Small intestine (tissue), 7 donors: ENCODE measurements at regions not wholly inside any gene's neighbourhood (a gene's known extent, or its start where the extent isn't known, plus 50 kb on each side); places are given as distances from the start of the nearest gene placed in this dataset.

Experiments used
- DNase-seq, 2 donors: peaks; one replicate each; pipeline versions ENCODE4 v3.0.0 to v3.0.0-alpha.2; 2013
- FAIRE-seq: peaks from 2 replicates; lab custom pipeline; 2012; peaks lifted over from hg19 to GRCh38; lab: Jason Lieb, UNC
- H3K27ac ChIP-seq, 3 donors: one replicate each; pipeline ENCODE4 v1.5.1; 2013; ENCODE audit warnings: low read length in 2 of 3, mild to moderate bottlenecking in 2 of 3, control low read depth in 1 of 3, inconsistent platforms in 1 of 3, low read depth in 1 of 3, moderate library complexity in 1 of 3
- H3K27me3 ChIP-seq, 3 donors: one replicate each; pipeline ENCODE4 v1.6.1; 2013; ENCODE audit warnings: low read length in 3 of 3, inconsistent platforms in 1 of 3; ENCODE audit not compliant: control insufficient read depth in 3 of 3, insufficient read depth in 3 of 3
- H3K36me3 ChIP-seq, 3 donors: one replicate each; pipeline ENCODE4 v1.6.1; 2013; ENCODE audit warnings: low read length in 3 of 3, inconsistent platforms in 1 of 3, low read depth in 1 of 3, mild to moderate bottlenecking in 1 of 3, moderate library complexity in 1 of 3; ENCODE audit not compliant: control insufficient read depth in 3 of 3, insufficient read depth in 2 of 3
- H3K4me1 ChIP-seq, 3 donors: one replicate each; pipeline ENCODE4 v1.6.1; 2013; ENCODE audit warnings: low read length in 2 of 3, inconsistent platforms in 1 of 3, low read depth in 1 of 3, mild to moderate bottlenecking in 1 of 3, moderate library complexity in 1 of 3; ENCODE audit not compliant: control insufficient read depth in 3 of 3, insufficient read depth in 2 of 3
- H3K4me3 ChIP-seq, 3 donors: one replicate each; pipeline ENCODE4 v1.5.1; 2013; ENCODE audit warnings: low read length in 3 of 3, control low read depth in 1 of 3, inconsistent platforms in 1 of 3, low read depth in 1 of 3, mild to moderate bottlenecking in 1 of 3, moderate library complexity in 1 of 3
- H3K9me3 ChIP-seq, 2 donors: one replicate each; pipeline ENCODE4 v1.6.1; 2013; ENCODE audit warnings: low read depth in 1 of 2, low read length in 1 of 2; ENCODE audit not compliant: control insufficient read depth in 2 of 2, insufficient read depth in 1 of 2
- WGBS, 3 donors: extraction: QIAGEN DNeasy Blood & Tissue Kit; methylation state at CpG; one replicate each; pipeline ENCODE4 v1.1.7; 2013; 5-methylcytosine and 5-hydroxymethylcytosine counted together
- donor health status: healthy with polysubstance abuse.
- donor health status: control.
- donor health status: control.
- donor health status: Bipolar disorder and iron deficiency.
- donor health status: healthy.

- no peaks in the 10 kb centered on the region for H3K27me3 ChIP-seq
- FAIRE-seq (no peak), DNase-seq (no peak)
- 73 to 88% (median 85%) methylated on average over 4 of the region's 4 CpGs for WGBS, 3 donors
- no peak overlapping the region for H3K27ac ChIP-seq
- no peaks in the 10 kb centered on the region for H3K36me3 ChIP-seq
- no peaks in the 10 kb centered on the region for H3K4me1 ChIP-seq
- no peak overlapping the region for H3K4me3 ChIP-seq
- peaks cover 0 to 5% of the 10 kb centered on the region in 2 donors for H3K9me3 ChIP-seq
Observed at GRCh38 chr5:129163810-129164378, 69.3 kb downstream of the ISOC1 start.

- Histone ChIP-seq H3K4me3 (no peak overlapping the region), H3K9me3 (no peaks in the 10 kb centered on the region), H3K36me3 (no peaks in the 10 kb centered on the region), H3K27me3 (no peaks in the 10 kb centered on the region), H3K27ac (no peak overlapping the region), H3K4me1 (no peaks in the 10 kb centered on the region)
- WGBS, 3 donors: 56 to 65% (median 62%) methylated on average over 1 of the region's 1 CpG
- DNase-seq (no peak), FAIRE-seq (no peak)
Observed at GRCh38 chr5:129170050-129170449, 75.5 kb downstream of the ISOC1 start.

GRCh38 chr5:129171194-129171944 is 76.8 kb downstream of the ISOC1 start:
- H3K4me3 ChIP-seq: no peak overlapping the region
- H3K27me3 ChIP-seq: no peaks in the 10 kb centered on the region
- FAIRE-seq (no peak), DNase-seq (no peak)
- H3K36me3 ChIP-seq: no peaks in the 10 kb centered on the region
- H3K27ac ChIP-seq: no peak overlapping the region
- H3K9me3 ChIP-seq: no peaks in the 10 kb centered on the region
- WGBS, 3 donors: 69 to 84% (median 84%) methylated on average over 2 of the region's 2 CpGs
- H3K4me1 ChIP-seq: no peaks in the 10 kb centered on the region

GRCh38 chr5:129172580-129172979 is 78.0 kb downstream of the ISOC1 start:
- DNase-seq (peak in 1 of 2 donors; percentile 5), FAIRE-seq (no peak)
- Histone ChIP-seq H3K27ac (no peak overlapping the region), H3K4me3 (no peak overlapping the region), H3K9me3 (no peaks in the 10 kb centered on the region), H3K36me3 (no peaks in the 10 kb centered on the region), H3K27me3 (no peaks in the 10 kb centered on the region), H3K4me1 (no peaks in the 10 kb centered on the region)

- H3K9me3 ChIP-seq: no peaks in the 10 kb centered on the region
- H3K4me1 ChIP-seq: no peaks in the 10 kb centered on the region
- no peaks in the 10 kb centered on the region for H3K27me3 ChIP-seq
- DNase-seq: no peak
- no peak for FAIRE-seq
- no peak overlapping the region for H3K4me3 ChIP-seq
- no peaks in the 10 kb centered on the region for H3K36me3 ChIP-seq
- H3K27ac ChIP-seq: no peak overlapping the region
Observed at GRCh38 chr5:129173771-129174170, 79.2 kb downstream of the ISOC1 start.

GRCh38 chr5:129174480-129174879 is 79.9 kb downstream of the ISOC1 start:
- Histone ChIP-seq H3K4me1 (no peaks in the 10 kb centered on the region), H3K4me3 (no peak overlapping the region), H3K9me3 (no peaks in the 10 kb centered on the region), H3K27ac (no peak overlapping the region), H3K36me3 (no peaks in the 10 kb centered on the region), H3K27me3 (no peaks in the 10 kb centered on the region)
- FAIRE-seq: no peak
- no peak for DNase-seq
- 62 to 90% (median 81%) methylated on average over 2 of the region's 2 CpGs for WGBS, 3 donors

GRCh38 chr5:129177451-129177850 is 82.9 kb downstream of the ISOC1 start:
- Histone ChIP-seq H3K4me1 (no peaks in the 10 kb centered on the region), H3K9me3 (no peaks in the 10 kb centered on the region), H3K36me3 (no peaks in the 10 kb centered on the region), H3K4me3 (no peak overlapping the region), H3K27ac (no peak overlapping the region), H3K27me3 (no peaks in the 10 kb centered on the region)
- FAIRE-seq: no peak
- no peak for DNase-seq

GRCh38 chr5:129199308-129199707 is 104.8 kb downstream of the ISOC1 start:
- Histone ChIP-seq H3K27me3 (no peaks in the 10 kb centered on the region), H3K4me1 (no peaks in the 10 kb centered on the region), H3K36me3 (no peaks in the 10 kb centered on the region), H3K27ac (no peak overlapping the region), H3K9me3 (no peaks in the 10 kb centered on the region), H3K4me3 (no peak overlapping the region)
- 66 to 77% (median 75%) methylated on average over 3 of the region's 3 CpGs for WGBS, 3 donors
- DNase-seq (no peak), FAIRE-seq (no peak)

- DNase-seq: no peak
Observed at GRCh38 chr5:129204525-129204924, 110.0 kb downstream of the ISOC1 start.

More at GRCh38 chr5:129204525-129204924, 110.0 kb downstream of the ISOC1 start:
- H3K27ac ChIP-seq: no peak overlapping the region
- 91 to 96% (median 92%) methylated on average over 1 of the region's 1 CpG for WGBS, 3 donors
- no peak for FAIRE-seq
- H3K9me3 ChIP-seq: no peaks in the 10 kb centered on the region
- H3K36me3 ChIP-seq: no peaks in the 10 kb centered on the region
- no peaks in the 10 kb centered on the region for H3K4me1 ChIP-seq
- no peaks in the 10 kb centered on the region for H3K27me3 ChIP-seq
- no peak overlapping the region for H3K4me3 ChIP-seq
